HCT116 (cell line): ENCODE measurements at regions not wholly inside any gene's neighbourhood (a gene's known extent, or its start where the extent isn't known, plus 50 kb on each side); places are given as distances from the start of the nearest gene placed in this dataset.

Source experiments
- ATAC-seq: fragments of 200-7000 bp; cut with Tn5 transposase; 2 replicates; pipeline ENCODE4 v1.9.1; 2020; ENCODE audit warnings: mild to moderate bottlenecking, moderate library complexity
- BruUV-seq: library from RNA; stranded (reverse); fragments of 400-500 nt; replicated peaks from 2 replicates; lab custom pipeline; 2021; lab: Mats Ljungman, UMichigan
- CTCF ChIA-PET: fragments of 300-600 bp; sonication (Branson Sonifier 250); formaldehyde crosslinking; loops from one replicate; lab custom pipeline; 2021; ENCODE audit warnings: antibody characterized with exemption; lab: Charles Lee
- POLR2A ChIA-PET: fragments of 300-600, 350-600 bp; sonication (Branson Sonifier 250); formaldehyde crosslinking; loops from one replicate; lab custom pipeline; 2021; ENCODE audit warnings: antibody characterized with exemption; lab: Charles Lee
- RAD21 ChIA-PET, 2 experiments: fragments of 300-600 bp; sonication (Branson Sonifier 250); formaldehyde crosslinking; loops; one replicate each; lab custom pipeline; 2023; ENCODE audit warnings: low total read pairs in 2 of 2; ENCODE audit not compliant: uncharacterized antibody in 2 of 2, unreplicated experiment in 2 of 2, low non-redundant PET in 1 of 2; lab: Charles Lee
- DNase-seq: peaks from one replicate; pipeline ENCODE4 v3.0.0-alpha.2; 2010; ENCODE audit warnings: low read depth, low spot score
- H2AFZ ChIP-seq: fragments of 200-600 bp; shearing (Covaris generic), sonication (generic); 2 replicates; pipeline ENCODE4 v1.6.1; 2017; ENCODE audit warnings: low read depth, mixed run types, mixed read lengths, antibody characterized with exemption, low read length; ENCODE audit not compliant: poor library complexity, severe bottlenecking
- H3K27ac ChIP-seq: 2 replicates; pipeline ENCODE4 v1.5.1; 2012; ENCODE audit warnings: low read depth, low read length
- H3K27me3 ChIP-seq: fragments of 200-600 bp; sonication (generic); 2 replicates; pipeline ENCODE4 v1.6.1; 2016; ENCODE audit warnings: mixed run types, low read length, mixed read lengths; ENCODE audit not compliant: insufficient read depth
- H3K36me3 ChIP-seq, 2 experiments: fragments of 200-500 bp in 1 of 2; fragments of 200-600 bp in 1 of 2; sonication (Bioruptor generic) in 1 of 2; sonication (generic) in 1 of 2; 2 replicates each; pipeline versions ENCODE4 v1.5.1 to v1.6.1; 2014 to 2016; ENCODE audit warnings: low read length in 2 of 2, inconsistent platforms in 1 of 2, mixed read lengths in 1 of 2, mixed run types in 1 of 2; ENCODE audit not compliant: insufficient read depth in 2 of 2, control insufficient read depth in 1 of 2
- H3K4me1 ChIP-seq, 2 experiments: fragments of 200-600 bp in 1 of 2; sonication (generic) in 1 of 2; 2 replicates each; pipeline versions ENCODE4 v1.5.1 to v1.6.1; 2012 to 2017; ENCODE audit warnings: low read length in 2 of 2, inconsistent platforms in 1 of 2, mild to moderate bottlenecking in 1 of 2, mixed read lengths in 1 of 2, mixed run types in 1 of 2, moderate library complexity in 1 of 2; ENCODE audit not compliant: insufficient read depth in 2 of 2, control insufficient read depth in 1 of 2
- H3K4me2 ChIP-seq: fragments of 200-600 bp; sonication (generic); 2 replicates; pipeline ENCODE4 v1.6.1; 2017; ENCODE audit warnings: mixed run types, low read length, mixed read lengths
- H3K4me3 ChIP-seq, 2 experiments: fragments of 200-600 bp in 1 of 2; sonication (generic) in 1 of 2; replicated peaks in 1 of 2; 2 replicates each; pipeline ENCODE4 v1.5.1; 2011 to 2016; ENCODE audit warnings: low read length in 2 of 2, control low read depth in 1 of 2, low read depth in 1 of 2, mild to moderate bottlenecking in 1 of 2, mixed read lengths in 1 of 2, mixed run types in 1 of 2
- H3K79me2 ChIP-seq: fragments of 200-600 bp; sonication (generic); 2 replicates; pipeline ENCODE4 v1.6.1; 2017; ENCODE audit warnings: mild to moderate bottlenecking, mixed run types, low read length, moderate library complexity, mixed read lengths; ENCODE audit not compliant: insufficient read depth
- H3K9ac ChIP-seq: fragments of 200-600 bp; sonication (generic); 2 replicates; pipeline ENCODE4 v1.6.1; 2016; ENCODE audit warnings: low read length, mixed read lengths
- H3K9me2 ChIP-seq: fragments of 200-600 bp; sonication (generic), shearing (Covaris generic); 2 replicates; pipeline ENCODE4 v1.6.1; 2017; ENCODE audit warnings: mixed run types, mild to moderate bottlenecking, moderate library complexity; ENCODE audit not compliant: insufficient read depth
- H3K9me3 ChIP-seq, 2 experiments: fragments of 200-500 bp in 1 of 2; fragments of 200-600 bp in 1 of 2; sonication (Bioruptor generic) in 1 of 2; sonication (generic) in 1 of 2; 2 replicates each; pipeline ENCODE4 v1.6.1; 2014 to 2017; ENCODE audit warnings: low read length in 2 of 2, mixed read lengths in 2 of 2, inconsistent platforms in 1 of 2, low read depth in 1 of 2, mild to moderate bottlenecking in 1 of 2, mixed run types in 1 of 2, moderate library complexity in 1 of 2; ENCODE audit not compliant: control insufficient read depth in 1 of 2, insufficient read depth in 1 of 2
- H4K20me1 ChIP-seq: fragments of 200-600 bp; sonication (generic), shearing (Covaris generic); 2 replicates; pipeline ENCODE4 v1.6.1; 2017; ENCODE audit warnings: mixed run types, mild to moderate bottlenecking, moderate library complexity; ENCODE audit not compliant: insufficient read depth
- ATF3 ChIP-seq: IDR thresholded peaks from 2 replicates; pipeline ENCODE4 v1.6.1; 2012
- CEBPB ChIP-seq: IDR thresholded peaks from 2 replicates; pipeline ENCODE4 v1.6.1; 2012; ENCODE audit warnings: low read depth
- CTCF ChIP-seq, 3 experiments: fragments of 200-600 bp in 1 of 3; sonication (generic) in 1 of 3; IDR thresholded peaks in 2 of 3; conservative IDR thresholded peaks in 1 of 3; 2 replicates each; pipeline ENCODE4 v1.5.1; 2012 to 2017; ENCODE audit warnings: low read depth in 2 of 3, low read length in 2 of 3, antibody characterized with exemption in 1 of 3, borderline replicate concordance in 1 of 3, control low read depth in 1 of 3, mild to moderate bottlenecking in 1 of 3, mixed read lengths in 1 of 3, mixed run types in 1 of 3, moderate library complexity in 1 of 3; ENCODE audit not compliant: insufficient read depth in 1 of 3
- EGR1 ChIP-seq: IDR thresholded peaks from 2 replicates; pipeline ENCODE4 v1.6.1; 2012; ENCODE audit warnings: low read depth
- EZH2 ChIP-seq: fragments of 200-600 bp; sonication (generic); IDR thresholded peaks from 2 replicates; pipeline ENCODE4 v1.6.1; 2017; ENCODE audit warnings: antibody characterized with exemption, mixed run types
- FOSL1 ChIP-seq: IDR thresholded peaks from 2 replicates; pipeline ENCODE4 v1.6.1; 2012; ENCODE audit warnings: low read depth
- MAX ChIP-seq: IDR thresholded peaks from 2 replicates; pipeline ENCODE4 v1.6.1; 2012
- POLR2A ChIP-seq: IDR thresholded peaks from 2 replicates; pipeline ENCODE4 v1.7.0; 2011; ENCODE audit warnings: borderline replicate concordance; ENCODE audit not compliant: insufficient read depth, insufficient read length; ENCODE audit errors: extremely low read depth
- SIN3A ChIP-seq: IDR thresholded peaks from 2 replicates; pipeline ENCODE4 v1.6.1; 2012; ENCODE audit warnings: low read depth
- SP1 ChIP-seq: IDR thresholded peaks from 2 replicates; pipeline ENCODE4 v1.6.1; 2012; ENCODE audit warnings: low read depth
- TCF7L2 ChIP-seq: IDR thresholded peaks from 2 replicates; pipeline ENCODE4 v1.7.0; 2011; ENCODE audit warnings: borderline replicate concordance, inconsistent platforms; ENCODE audit not compliant: insufficient read depth, insufficient read length; ENCODE audit errors: extremely low read depth
- YY1 ChIP-seq: IDR thresholded peaks from 2 replicates; pipeline ENCODE4 v1.6.1; 2011; ENCODE audit warnings: low read length, low read depth, moderate library complexity, mild to moderate bottlenecking; ENCODE audit not compliant: insufficient replicate concordance; ENCODE audit errors: extremely low read depth
- ZBTB33 ChIP-seq: IDR thresholded peaks from 2 replicates; pipeline ENCODE4 v1.6.1; 2011; ENCODE audit warnings: mild to moderate bottlenecking, low read length, moderate library complexity; ENCODE audit not compliant: insufficient replicate concordance; ENCODE audit errors: extremely low read depth
- ZFX ChIP-seq: fragments of 450-650 bp; IDR thresholded peaks from 2 replicates; pipeline ENCODE4 v1.6.1; 2017
- ZNF274 ChIP-seq: fragments of 200-500 bp; sonication (Bioruptor generic); IDR thresholded peaks from 2 replicates; pipeline ENCODE4 v1.6.1; 2014; ENCODE audit warnings: mild to moderate bottlenecking, low read depth, low read length, inconsistent platforms
- intact Hi-C: fragments of 100-400 bp; cut with micrococcal nuclease; formaldehyde crosslinking; loops from 2 replicates; pipeline ENCODE4 v1.10.0; 2022

- POLR2A ChIA-PET, result no interaction called here
- no TSS peak for BruUV-seq
Measured at GRCh38 chr2:234712421-234712935, 215.6 kb upstream of the ARL4C start.

More at GRCh38 chr2:234712421-234712935, 215.6 kb upstream of the ARL4C start:
- no peak overlapping the region for H3K4me3 ChIP-seq
- DNase-seq (no peak), ATAC-seq (no peak)
- no peak overlapping the region for H2AFZ ChIP-seq
- H3K9me2 ChIP-seq, result no peaks in the 10 kb centered on the region
- no peaks in the 10 kb centered on the region for H3K9me3 ChIP-seq
- no peaks in the 10 kb centered on the region for H3K27me3 ChIP-seq
- ChIA-PET CTCF (no interaction called here), RAD21 (no interaction called here)
- H3K9ac ChIP-seq, result no peak overlapping the region
- H3K4me2 ChIP-seq, result no peak overlapping the region
- intact Hi-C loops, result no loop called here
- H3K36me3 ChIP-seq, result no peaks in the 10 kb centered on the region
- no peak overlapping the region for H3K27ac ChIP-seq
- TF ChIP-seq SIN3A (no peak), ZBTB33 (no peak), TCF7L2 (no peak), ATF3 (no peak), ZFX (no peak), POLR2A (no peak), EGR1 (no peak), MAX (no peak), ZNF274 (no peak), CTCF (IDR thresholded peaks at IDR 0.05 in 2 of 3, conservative IDR thresholded peaks at IDR 0.05 in 1 of 3; ENCODE audit: borderline replicate concordance in 1 of 3, insufficient read depth in 1 of 3, low read depth in 2 of 3, low read length in 2 of 3) (no peak), EZH2 (no peak), CEBPB (no peak), YY1 (no peak), FOSL1 (no peak), SP1 (no peak)
- H3K79me2 ChIP-seq, result no peaks in the 10 kb centered on the region
- no peaks in the 10 kb centered on the region for H4K20me1 ChIP-seq
- no peaks in the 10 kb centered on the region for H3K4me1 ChIP-seq
